ENCODE measurements at regions not wholly inside any gene's neighbourhood (a gene's known extent, or its start where the extent isn't known, plus 50 kb on each side); places are given as distances from the start of the nearest gene placed in this dataset.

DNA sequence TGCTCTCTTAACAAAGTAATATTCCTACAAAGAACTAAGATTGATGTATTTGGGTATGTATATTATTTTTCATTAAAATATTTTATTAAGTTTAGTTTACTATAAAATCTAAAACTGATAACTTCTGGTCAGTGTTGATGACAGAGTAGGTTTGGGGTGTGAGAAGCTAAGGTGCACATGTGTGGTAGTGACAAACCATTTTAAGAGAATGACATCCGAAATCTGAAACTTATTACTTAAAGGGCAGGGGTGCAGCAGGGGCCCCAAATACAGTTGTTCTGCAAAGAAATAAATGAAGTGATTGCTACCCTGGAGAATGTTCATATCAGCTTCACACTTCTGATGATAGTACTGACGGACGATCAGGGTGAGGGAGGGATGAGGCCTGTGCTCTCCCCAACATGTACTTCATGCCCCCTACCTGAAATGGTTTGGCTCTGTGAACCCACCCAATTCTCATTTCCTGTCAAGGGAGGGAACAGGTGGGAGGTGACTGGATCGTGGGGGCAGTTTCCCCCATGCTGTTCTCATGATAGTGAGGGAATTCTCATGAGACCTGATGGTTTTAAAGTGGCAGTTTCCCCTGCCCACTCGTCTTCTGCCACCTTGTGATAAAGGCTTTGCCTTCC lies 125.3 kb upstream of the RFX3 start:
- no peak for TF ChIP-seq EZH2 (IDR thresholded peaks at IDR 0.05; ENCODE audit: low read depth)
- Histone ChIP-seq H3K4me3 (no peak overlapping the region), H2AFZ (no peak overlapping the region), H3K9me2 (ENCODE audit: insufficient read depth) (no peaks in the 10 kb centered on the region), H4K20me1 (ENCODE audit: insufficient read depth) (no peaks in the 10 kb centered on the region), H3F3A (ENCODE audit: insufficient read depth, low read depth) (no peaks in the 10 kb centered on the region), H3K79me2 (ENCODE audit: low read depth) (no peaks in the 10 kb centered on the region), H3K27ac (no peak overlapping the region), H3K4me2 (no peak overlapping the region), H3K27me3 (ENCODE audit: insufficient read depth, low read depth) (no peaks in the 10 kb centered on the region), H3K4me1 (replicated peaks; ENCODE audit: insufficient read depth) (no peaks in the 10 kb centered on the region), H3K36me3 (ENCODE audit: low read depth) (no peaks in the 10 kb centered on the region), H3K9me3 (ENCODE audit: insufficient read depth, low read depth) (no peaks in the 10 kb centered on the region)
- no peak for DNase-seq
- intact Hi-C loops (cut with micrococcal nuclease; ENCODE audit: unreplicated experiment), result no loop called here
- no TSS peak for BruUV-seq (replicated peaks)
- ChIA-PET CTCF (no interaction called here), POLR2A (ENCODE audit: unreplicated experiment) (no interaction called here)

DNA sequence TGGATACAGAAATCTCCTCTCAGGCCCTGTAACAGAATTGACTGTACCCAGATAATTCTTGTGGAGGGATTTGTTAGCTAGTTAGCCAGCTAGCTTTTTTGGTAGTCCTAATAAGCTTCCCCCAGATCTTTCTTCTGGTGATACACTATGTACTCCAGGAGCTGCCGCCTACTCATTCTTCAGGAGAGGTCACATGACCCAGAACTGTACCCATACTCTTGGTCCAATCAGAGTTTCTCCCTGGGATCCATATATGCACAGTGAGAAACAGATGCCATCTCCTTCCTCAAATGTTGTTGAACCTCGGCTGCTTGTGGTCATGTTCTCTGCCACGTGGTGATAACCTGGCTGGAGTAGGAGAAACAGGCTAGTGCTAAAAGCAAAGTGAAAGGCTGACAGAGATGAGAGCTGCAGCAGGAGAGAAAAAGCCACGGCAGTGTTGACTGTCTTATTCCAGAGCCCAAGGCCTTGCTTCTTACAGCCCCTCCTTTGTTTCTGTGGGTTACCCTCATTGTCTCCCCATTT lies 123.0 kb upstream of the RFX3 start:
- Histone ChIP-seq H3F3A (ENCODE audit: insufficient read depth, low read depth) (no peaks in the 10 kb centered on the region), H3K4me2 (no peak overlapping the region), H3K4me1 (replicated peaks; ENCODE audit: insufficient read depth) (no peaks in the 10 kb centered on the region), H3K27ac (no peak overlapping the region), H3K9me2 (ENCODE audit: insufficient read depth) (no peaks in the 10 kb centered on the region), H3K4me3 (no peak overlapping the region), H3K79me2 (ENCODE audit: low read depth) (no peaks in the 10 kb centered on the region), H2AFZ (no peak overlapping the region), H3K27me3 (ENCODE audit: insufficient read depth, low read depth) (no peaks in the 10 kb centered on the region), H3K9me3 (ENCODE audit: insufficient read depth, low read depth) (no peaks in the 10 kb centered on the region), H4K20me1 (ENCODE audit: insufficient read depth) (no peaks in the 10 kb centered on the region), H3K36me3 (ENCODE audit: low read depth) (no peaks in the 10 kb centered on the region)
- no peak for TF ChIP-seq EZH2 (IDR thresholded peaks at IDR 0.05; ENCODE audit: low read depth)
- TF ChIP-seq, protein P1, sequence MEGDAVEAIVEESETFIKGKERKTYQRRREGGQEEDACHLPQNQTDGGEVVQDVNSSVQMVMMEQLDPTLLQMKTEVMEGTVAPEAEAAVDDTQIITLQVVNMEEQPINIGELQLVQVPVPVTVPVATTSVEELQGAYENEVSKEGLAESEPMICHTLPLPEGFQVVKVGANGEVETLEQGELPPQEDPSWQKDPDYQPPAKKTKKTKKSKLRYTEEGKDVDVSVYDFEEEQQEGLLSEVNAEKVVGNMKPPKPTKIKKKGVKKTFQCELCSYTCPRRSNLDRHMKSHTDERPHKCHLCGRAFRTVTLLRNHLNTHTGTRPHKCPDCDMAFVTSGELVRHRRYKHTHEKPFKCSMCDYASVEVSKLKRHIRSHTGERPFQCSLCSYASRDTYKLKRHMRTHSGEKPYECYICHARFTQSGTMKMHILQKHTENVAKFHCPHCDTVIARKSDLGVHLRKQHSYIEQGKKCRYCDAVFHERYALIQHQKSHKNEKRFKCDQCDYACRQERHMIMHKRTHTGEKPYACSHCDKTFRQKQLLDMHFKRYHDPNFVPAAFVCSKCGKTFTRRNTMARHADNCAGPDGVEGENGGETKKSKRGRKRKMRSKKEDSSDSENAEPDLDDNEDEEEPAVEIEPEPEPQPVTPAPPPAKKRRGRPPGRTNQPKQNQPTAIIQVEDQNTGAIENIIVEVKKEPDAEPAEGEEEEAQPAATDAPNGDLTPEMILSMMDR (conservative IDR thresholded peaks at IDR 0.05), result no peak
- intact Hi-C loops (cut with micrococcal nuclease; ENCODE audit: unreplicated experiment), result no loop called here
- ChIA-PET POLR2A (ENCODE audit: unreplicated experiment) (no interaction called here), CTCF (no interaction called here)
- no TSS peak for BruUV-seq (replicated peaks)
- no peak for DNase-seq

DNA sequence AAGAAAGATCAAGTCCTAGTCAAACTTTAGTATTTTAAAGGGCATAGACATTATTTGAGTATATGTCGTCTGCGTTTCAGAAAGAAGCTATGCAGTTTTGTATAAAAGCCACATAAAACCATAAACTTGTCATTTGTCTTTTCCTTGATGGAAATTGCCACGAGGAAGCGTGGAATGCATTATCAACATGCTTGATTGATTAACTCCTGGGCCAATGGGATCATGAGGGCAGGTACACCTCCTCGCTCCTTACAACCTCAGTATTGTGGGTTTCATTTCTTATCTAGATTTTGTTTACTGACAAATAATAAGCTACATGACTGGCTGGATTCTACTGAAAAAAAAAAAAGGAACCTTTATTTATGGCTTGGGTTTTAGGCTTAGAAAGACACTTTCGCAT lies 122.5 kb upstream of the RFX3 start:
- no peaks in the 10 kb centered on the region for H3K9me2 ChIP-seq (ENCODE audit: insufficient read depth)
- no peak overlapping the region for H2AFZ ChIP-seq
- no peaks in the 10 kb centered on the region for H3K27me3 ChIP-seq (ENCODE audit: insufficient read depth, low read depth)
- no peaks in the 10 kb centered on the region for H3K4me1 ChIP-seq (replicated peaks; ENCODE audit: insufficient read depth)
- H3K9me3 ChIP-seq (ENCODE audit: insufficient read depth, low read depth), result no peaks in the 10 kb centered on the region
- ChIA-PET POLR2A (ENCODE audit: unreplicated experiment) (no interaction called here), CTCF (no interaction called here)
- intact Hi-C loops (cut with micrococcal nuclease; ENCODE audit: unreplicated experiment), result no loop called here
- H3K4me2 ChIP-seq, result no peak overlapping the region
- no TSS peak for BruUV-seq (replicated peaks)
- H3K36me3 ChIP-seq (ENCODE audit: low read depth), result no peaks in the 10 kb centered on the region
- no peak overlapping the region for H3K27ac ChIP-seq
- H4K20me1 ChIP-seq (ENCODE audit: insufficient read depth), result no peaks in the 10 kb centered on the region
- DNase-seq, result no peak
- H3K79me2 ChIP-seq (ENCODE audit: low read depth), result no peaks in the 10 kb centered on the region
- no peaks in the 10 kb centered on the region for H3F3A ChIP-seq (ENCODE audit: insufficient read depth, low read depth)
- H3K4me3 ChIP-seq, result no peak overlapping the region
- TF ChIP-seq, protein P1 (conservative IDR thresholded peaks at IDR 0.05), result no peak
- no peak for TF ChIP-seq EZH2 (IDR thresholded peaks at IDR 0.05; ENCODE audit: low read depth)

DNA sequence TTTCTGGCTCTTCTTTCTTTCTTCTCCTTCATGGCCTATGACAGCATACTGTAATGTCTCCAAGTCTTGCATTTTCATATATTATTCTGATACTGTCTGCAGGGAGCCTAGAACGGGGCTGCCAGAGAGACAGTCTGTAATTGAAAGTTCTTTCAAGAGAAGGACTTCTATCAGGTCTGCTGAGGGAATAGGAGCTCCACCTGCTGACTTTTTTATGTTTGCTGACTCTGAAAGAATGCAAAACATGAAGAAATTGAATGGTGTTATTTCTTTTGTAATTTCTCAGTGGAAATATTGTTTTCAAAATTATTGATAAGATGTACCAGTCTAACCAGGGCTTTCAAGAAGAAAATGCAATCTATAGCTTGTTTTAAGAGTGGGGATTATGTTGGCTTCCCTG lies 121.9 kb upstream of the RFX3 start:
- Histone ChIP-seq H3K4me1 (replicated peaks; ENCODE audit: insufficient read depth) (no peaks in the 10 kb centered on the region), H3K9me3 (ENCODE audit: insufficient read depth, low read depth) (no peaks in the 10 kb centered on the region), H3K36me3 (ENCODE audit: low read depth) (no peaks in the 10 kb centered on the region), H3K27me3 (ENCODE audit: insufficient read depth, low read depth) (no peaks in the 10 kb centered on the region), H3K4me3 (no peak overlapping the region), H3F3A (ENCODE audit: insufficient read depth, low read depth) (no peaks in the 10 kb centered on the region), H3K79me2 (ENCODE audit: low read depth) (no peaks in the 10 kb centered on the region), H3K4me2 (no peak overlapping the region), H4K20me1 (ENCODE audit: insufficient read depth) (no peaks in the 10 kb centered on the region), H3K27ac (no peak overlapping the region), H3K9me2 (ENCODE audit: insufficient read depth) (no peaks in the 10 kb centered on the region), H2AFZ (no peak overlapping the region)
- intact Hi-C loops (cut with micrococcal nuclease; ENCODE audit: unreplicated experiment), result no loop called here
- DNase-seq, result no peak
- ChIA-PET POLR2A (ENCODE audit: unreplicated experiment) (interaction anchor here (0.7 kb wide), 1 partner anchor 121 kb away, joined by 4 read pairs; no protein-coding TSS in a partner anchor), CTCF (interaction anchor here (0.7 kb wide), 1 partner anchor 60 kb away, joined by 3 read pairs; no protein-coding TSS in a partner anchor)
- no peak for TF ChIP-seq EZH2 (IDR thresholded peaks at IDR 0.05; ENCODE audit: low read depth)
- TF ChIP-seq, protein P1 (conservative IDR thresholded peaks at IDR 0.05), result no peak
- BruUV-seq (replicated peaks), result no TSS peak

Measured in PC-9 (cell line).